Body of pancreas (tissue), 4 donors: ENCODE measurements at regions not wholly inside any gene's neighbourhood (a gene's known extent, or its start where the extent isn't known, plus 50 kb on each side); places are given as distances from the start of the nearest gene placed in this dataset.
"Not testable (repeated sequence)": the region's sequence is repeated elsewhere in the genome, so short reads cannot be mapped to it uniquely, and the experiment has no call there.

Experiments used
- ATAC-seq: fragments of 150-250 bp; one replicate; pipeline ENCODE4 v1.9.1; 2016
- DNase-seq, 4 donors: peaks; one replicate each; pipeline ENCODE4 v3.0.0-alpha.2; 2019
- H3K27ac ChIP-seq, 4 donors: fragments of 200-600 bp; sonication (generic); 1 replicate in 3 of 4; 2 replicates in 1 of 4; pipeline versions ENCODE4 v1.5.1 to v1.6.1; 2016 to 2019; ENCODE audit warnings: mild to moderate bottlenecking in 1 of 4, mixed read lengths in 1 of 4, moderate library complexity in 1 of 4
- H3K27me3 ChIP-seq, 2 donors: fragments of 200-600 bp; sonication (generic); one replicate each; pipeline ENCODE4 v1.6.0; 2016; ENCODE audit warnings: mild to moderate bottlenecking in 1 of 2
- H3K36me3 ChIP-seq, 2 donors: fragments of 200-600 bp; sonication (generic); replicated peaks in 1 of 2; 2 replicates each; pipeline ENCODE4 v1.5.1; 2016; ENCODE audit warnings: low read depth in 2 of 2; ENCODE audit not compliant: insufficient read depth in 1 of 2
- H3K4me1 ChIP-seq: fragments of 200-600 bp; sonication (generic); one replicate; pipeline ENCODE4 v1.6.0; 2016
- H3K4me3 ChIP-seq, 2 donors: fragments of 200-600 bp; sonication (generic); 1 replicate in 1 of 2; 2 replicates in 1 of 2; pipeline ENCODE4 v1.5.1; 2016 to 2019
- H3K9me3 ChIP-seq, 3 donors: fragments of 200-600 bp; sonication (generic); 1 replicate in 2 of 3; 2 replicates in 1 of 3; pipeline ENCODE4 v1.5.1; 2016
- POLR2A ChIP-seq, 3 donors: fragments of 450-650 bp; IDR thresholded peaks; one replicate each; pipeline ENCODE4 v1.6.1; 2016; ENCODE audit warnings: antibody characterized with exemption in 3 of 3, mild to moderate bottlenecking in 2 of 3
- WGBS, 2 donors: methylation state at CpG; one replicate each; pipeline ENCODE4 v1.1.5; 2017; 5-methylcytosine and 5-hydroxymethylcytosine counted together
- intact Hi-C: fragments of 100-400 bp; cut with DNase I; formaldehyde crosslinking; loops from one replicate; pipeline ENCODE4 v1.15.1; 2023
- TF ChIP-seq, protein P1 (sequence below), 7 experiments: fragments of 450-650 bp in 4 of 7; fragments of 200-600 bp in 3 of 7; sonication (generic) in 3 of 7; IDR thresholded peaks; one replicate each; pipeline ENCODE4 v1.5.1; 2016 to 2019; ENCODE audit warnings: antibody characterized with exemption in 7 of 7

DNA sequence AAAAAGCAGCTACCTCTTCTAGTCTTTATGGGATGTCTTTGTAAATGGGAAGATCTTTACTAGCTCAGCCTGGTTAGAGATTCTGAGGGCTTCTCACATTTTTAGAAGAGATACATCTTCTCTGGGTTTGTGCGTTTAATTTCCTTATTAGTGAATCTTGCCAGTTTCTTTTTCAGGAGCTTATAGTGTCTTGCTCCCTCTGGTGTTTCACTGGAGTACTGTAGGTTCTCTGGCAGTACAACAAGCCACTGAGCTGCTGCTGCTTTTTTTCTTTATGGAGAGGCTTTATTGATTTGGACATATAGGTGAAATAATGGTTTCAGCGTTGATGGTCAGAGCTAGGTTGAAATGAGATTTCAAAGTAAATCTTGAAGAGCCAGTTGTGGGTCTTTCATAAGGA, 82.9 kb downstream of the LAS1L start:
- ATAC-seq, result no peak
- TF ChIP-seq, protein P1, sequence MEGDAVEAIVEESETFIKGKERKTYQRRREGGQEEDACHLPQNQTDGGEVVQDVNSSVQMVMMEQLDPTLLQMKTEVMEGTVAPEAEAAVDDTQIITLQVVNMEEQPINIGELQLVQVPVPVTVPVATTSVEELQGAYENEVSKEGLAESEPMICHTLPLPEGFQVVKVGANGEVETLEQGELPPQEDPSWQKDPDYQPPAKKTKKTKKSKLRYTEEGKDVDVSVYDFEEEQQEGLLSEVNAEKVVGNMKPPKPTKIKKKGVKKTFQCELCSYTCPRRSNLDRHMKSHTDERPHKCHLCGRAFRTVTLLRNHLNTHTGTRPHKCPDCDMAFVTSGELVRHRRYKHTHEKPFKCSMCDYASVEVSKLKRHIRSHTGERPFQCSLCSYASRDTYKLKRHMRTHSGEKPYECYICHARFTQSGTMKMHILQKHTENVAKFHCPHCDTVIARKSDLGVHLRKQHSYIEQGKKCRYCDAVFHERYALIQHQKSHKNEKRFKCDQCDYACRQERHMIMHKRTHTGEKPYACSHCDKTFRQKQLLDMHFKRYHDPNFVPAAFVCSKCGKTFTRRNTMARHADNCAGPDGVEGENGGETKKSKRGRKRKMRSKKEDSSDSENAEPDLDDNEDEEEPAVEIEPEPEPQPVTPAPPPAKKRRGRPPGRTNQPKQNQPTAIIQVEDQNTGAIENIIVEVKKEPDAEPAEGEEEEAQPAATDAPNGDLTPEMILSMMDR (IDR thresholded peaks at IDR 0.05), result peak; percentile 10 to 48 (median 31)
- TF ChIP-seq POLR2A (IDR thresholded peaks at IDR 0.05), result no peak
- no peaks in the 10 kb centered on the region for H3K4me1 ChIP-seq
- no peaks in the 10 kb centered on the region for H3K9me3 ChIP-seq
- 12 to 29% methylated on average over 2 of the region's 2 CpGs for WGBS, 2 donors
- intact Hi-C loops, result no loop called here
- no peak overlapping the region for H3K27ac ChIP-seq
- no peaks in the 10 kb centered on the region for H3K36me3 ChIP-seq
- no peak overlapping the region for H3K4me3 ChIP-seq
- no peaks in the 10 kb centered on the region for H3K27me3 ChIP-seq
- peak in 2 of 4 donors; percentile 15 to 19 for DNase-seq

DNA sequence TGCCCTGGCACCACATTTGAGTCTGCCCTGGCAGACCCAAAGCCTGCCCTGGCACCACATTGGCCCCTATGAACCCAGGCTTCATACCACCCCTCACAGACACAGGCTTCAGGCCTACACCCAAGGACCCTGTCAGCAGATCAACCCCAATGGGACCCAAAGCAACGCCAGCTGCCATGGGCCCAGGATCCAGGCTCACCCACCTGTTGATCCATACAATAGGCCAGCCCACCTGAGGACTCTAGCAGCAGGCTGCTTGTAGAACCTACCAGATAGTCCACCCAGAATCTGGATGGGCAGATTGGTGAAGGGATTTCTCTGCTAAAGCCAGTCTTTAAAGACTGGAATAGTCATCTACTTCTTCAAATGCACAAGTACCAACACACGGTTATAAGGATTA, 114.4 kb downstream of the LAS1L start:
- intact Hi-C loops, result no loop called here
- Histone ChIP-seq H3K36me3 (no peaks in the 10 kb centered on the region), H3K4me1 (no peaks in the 10 kb centered on the region), H3K9me3 (no peaks in the 10 kb centered on the region), H3K27me3 (no peaks in the 10 kb centered on the region), H3K4me3 (no peak overlapping the region), H3K27ac (no peak overlapping the region)
- no peak for DNase-seq
- ATAC-seq, result no peak
- TF ChIP-seq POLR2A (IDR thresholded peaks at IDR 0.05), result no peak
- TF ChIP-seq, protein P1 (IDR thresholded peaks at IDR 0.05), result no peak
- 75 to 88% methylated on average over 1 of the region's 2 CpGs for WGBS, 2 donors

GRCh38 chrX:65407662-65408061, 126.9 kb downstream of the LAS1L start:
- H3K4me3 ChIP-seq, ATAC-seq, H3K36me3 ChIP-seq, DNase-seq, H3K27me3 ChIP-seq, H3K4me1 ChIP-seq, H3K9me3 ChIP-seq, H3K27ac ChIP-seq, intact Hi-C loops: not testable (repeated sequence)
- WGBS, 2 donors, result 0% methylated on average over 5 of the region's 48 CpGs; no CpG with 5 or more reads in 1 of the 2 donors

- no peak for DNase-seq
- WGBS, 2 donors, result 0 to 5% methylated on average over 6 to 20 of the region's 63 CpGs
Observed at GRCh38 chrX:65407157-65407626, 127.4 kb downstream of the LAS1L start.

DNA sequence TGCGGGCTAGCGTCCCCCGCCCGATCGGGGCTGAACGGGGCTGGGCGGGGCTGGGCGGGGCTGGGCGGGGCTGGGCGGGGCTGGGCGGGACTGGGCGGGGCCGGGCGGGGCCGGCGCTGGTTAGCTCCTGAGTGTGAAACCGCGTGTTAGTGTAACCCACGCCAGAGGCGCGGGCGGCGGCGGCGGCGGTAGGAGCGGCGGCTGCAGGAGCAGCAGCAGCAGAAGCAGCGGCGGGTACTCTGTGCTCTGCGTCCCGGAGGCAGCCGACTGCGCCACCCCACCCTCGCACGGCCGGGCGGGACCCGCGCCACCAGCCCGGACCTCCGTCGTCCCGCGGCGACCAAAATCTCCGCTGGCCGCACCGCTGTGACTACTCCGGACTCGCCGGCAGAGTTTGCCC, 128.1 kb downstream of the LAS1L start:
- TF ChIP-seq, protein P1 (IDR thresholded peaks at IDR 0.05), result no peak
- no peak for TF ChIP-seq POLR2A (IDR thresholded peaks at IDR 0.05)
- 0 to 2% methylated on average over 2 to 46 of the region's 52 CpGs for WGBS, 2 donors
- H3K4me3 ChIP-seq, result no peak overlapping the region
- intact Hi-C loops, result no loop called here
- H3K9me3 ChIP-seq, result no peaks in the 10 kb centered on the region
- DNase-seq, result no peak
- no peaks in the 10 kb centered on the region for H3K27me3 ChIP-seq
- H3K27ac ChIP-seq, result no peak overlapping the region
- ATAC-seq, result no peak
- no peaks in the 10 kb centered on the region for H3K36me3 ChIP-seq
- no peaks in the 10 kb centered on the region for H3K4me1 ChIP-seq

More at GRCh38 chrX:65407157-65407626, 127.4 kb downstream of the LAS1L start:
- no peak for ATAC-seq
- H3K36me3 ChIP-seq, result no peaks in the 10 kb centered on the region
- H3K4me1 ChIP-seq, result no peaks in the 10 kb centered on the region
- TF ChIP-seq, protein P1 (IDR thresholded peaks at IDR 0.05), result no peak
- TF ChIP-seq POLR2A (IDR thresholded peaks at IDR 0.05), result no peak
- no peaks in the 10 kb centered on the region for H3K27me3 ChIP-seq
- H3K9me3 ChIP-seq, result no peaks in the 10 kb centered on the region
- intact Hi-C loops, result no loop called here
- H3K4me3 ChIP-seq, result no peak overlapping the region
- no peak overlapping the region for H3K27ac ChIP-seq
